GM19455 (cell line): ENCODE measurements at regions not wholly inside any gene's neighbourhood (a gene's known extent, or its start where the extent isn't known, plus 50 kb on each side); places are given as distances from the start of the nearest gene placed in this dataset.
"Not testable (repeated sequence)": the region's sequence is repeated elsewhere in the genome, so short reads cannot be mapped to it uniquely, and the experiment has no call there.

Source experiments
- ATAC-seq: cut with Tn5 transposase; IDR thresholded peaks from one replicate; pipeline ENCODE4 v1.9.1; 2021; ENCODE audit not compliant: unreplicated experiment

DNA sequence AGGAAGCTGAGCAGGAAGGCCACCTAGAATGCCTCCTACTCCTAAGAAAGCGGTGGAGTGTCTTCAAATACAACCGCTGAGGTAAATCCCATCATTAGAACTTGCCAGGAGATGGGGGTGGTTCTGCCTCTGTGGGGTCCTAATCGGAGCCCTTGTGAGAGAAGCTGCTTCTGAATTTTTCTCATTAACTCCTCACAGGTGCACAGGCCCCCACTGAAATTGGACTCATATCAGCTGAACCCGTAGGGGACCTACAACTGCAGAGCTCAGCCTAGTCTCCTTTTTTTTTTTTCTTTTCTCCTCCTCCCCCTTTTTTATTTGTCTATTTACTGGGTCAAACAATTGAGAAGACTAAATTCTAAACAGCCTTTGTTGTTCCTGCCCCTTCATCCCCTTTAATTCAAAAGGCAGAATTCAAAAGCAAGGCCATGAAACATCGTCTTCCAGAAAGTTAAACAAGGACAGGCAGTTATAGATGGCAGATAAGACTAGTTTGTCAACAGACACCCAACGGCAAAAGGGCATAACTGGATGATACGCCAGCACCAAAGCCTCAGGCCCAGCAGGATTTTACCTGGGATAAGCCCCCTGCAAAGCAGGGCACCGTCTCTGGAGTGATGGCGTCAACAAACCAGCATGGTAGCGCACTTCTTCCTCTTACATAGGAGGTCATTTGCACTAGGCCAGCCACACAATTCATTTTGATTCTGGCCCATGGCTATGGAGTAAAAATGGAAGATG, 213.7 kb upstream of the HES1 start:
- ATAC-seq: no peak

DNA sequence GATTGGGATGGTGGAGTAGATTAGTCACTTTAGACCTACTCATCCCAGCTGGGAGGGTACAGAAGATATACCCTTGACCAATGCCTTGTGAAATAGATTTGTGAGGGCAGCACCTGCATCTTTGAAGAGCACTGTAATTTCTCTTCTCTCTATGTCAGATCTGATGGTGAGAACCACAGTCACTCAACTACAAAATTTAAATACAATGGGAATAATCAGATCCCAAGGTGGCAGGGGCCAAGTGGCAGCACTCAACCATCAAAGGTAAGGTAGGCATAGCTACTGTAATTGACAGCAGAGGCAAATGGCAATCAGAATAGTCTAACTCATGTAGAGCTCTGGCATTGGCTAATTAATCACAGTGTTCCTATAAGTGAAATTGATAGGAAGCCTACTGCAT, 212.0 kb upstream of the HES1 start:
- not testable (repeated sequence) for ATAC-seq

DNA sequence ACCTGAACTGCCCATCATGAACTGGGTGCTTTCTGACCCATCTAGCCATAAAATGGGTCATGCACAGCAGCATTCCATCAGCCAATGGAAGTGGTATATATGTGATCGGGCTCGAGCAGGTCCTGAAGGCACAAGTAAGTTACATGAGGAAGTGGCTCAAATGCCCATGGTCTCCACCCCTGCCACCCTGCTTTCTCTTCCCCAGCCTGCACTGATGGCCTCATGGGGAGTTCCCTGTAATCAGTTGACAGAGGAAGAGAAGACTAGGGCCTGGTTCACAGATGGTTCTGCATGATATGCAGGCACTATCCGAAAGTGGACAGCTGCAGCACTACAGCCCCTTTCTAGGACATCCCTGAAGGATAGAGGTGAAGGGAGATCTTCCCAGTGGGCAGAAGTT, 209.9 kb upstream of the HES1 start:
- ATAC-seq: not testable (repeated sequence)

DNA sequence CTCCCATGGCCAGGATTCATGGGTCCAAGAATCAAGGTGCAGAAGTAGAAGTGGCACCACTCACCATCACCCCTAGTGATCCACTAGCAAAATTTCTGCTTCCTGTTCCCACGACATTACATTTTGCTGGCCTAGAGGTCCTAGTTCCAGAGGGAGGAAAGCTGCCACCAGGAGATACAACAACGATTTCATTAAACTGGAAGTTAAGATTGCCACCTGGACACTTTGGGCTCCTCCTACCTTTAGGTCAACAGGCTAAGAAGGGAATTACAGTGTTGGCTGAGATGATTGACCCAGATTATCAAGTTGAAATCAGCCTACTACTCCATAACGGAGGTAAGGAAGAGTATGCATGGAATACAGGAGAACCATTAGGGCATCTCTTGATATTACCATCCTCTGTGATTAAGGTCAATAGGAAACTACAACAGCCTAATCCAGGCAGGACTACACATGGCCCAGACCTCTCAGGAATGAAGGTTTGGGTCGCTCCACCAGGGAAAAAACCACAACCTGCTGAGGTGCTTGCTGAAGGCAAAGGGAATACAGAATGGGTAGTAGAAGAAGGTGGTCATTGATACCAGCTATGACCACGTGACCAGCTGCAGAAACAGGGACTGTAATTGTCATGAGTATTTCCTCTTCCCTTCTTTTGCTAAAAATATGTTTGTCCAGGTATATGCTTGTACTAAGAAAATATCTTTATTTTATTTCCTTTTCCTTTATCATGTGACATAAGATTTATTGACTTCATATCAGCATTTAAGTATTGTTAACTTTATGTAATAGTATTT, 208.3 kb upstream of the HES1 start:
- not testable (repeated sequence) for ATAC-seq

DNA sequence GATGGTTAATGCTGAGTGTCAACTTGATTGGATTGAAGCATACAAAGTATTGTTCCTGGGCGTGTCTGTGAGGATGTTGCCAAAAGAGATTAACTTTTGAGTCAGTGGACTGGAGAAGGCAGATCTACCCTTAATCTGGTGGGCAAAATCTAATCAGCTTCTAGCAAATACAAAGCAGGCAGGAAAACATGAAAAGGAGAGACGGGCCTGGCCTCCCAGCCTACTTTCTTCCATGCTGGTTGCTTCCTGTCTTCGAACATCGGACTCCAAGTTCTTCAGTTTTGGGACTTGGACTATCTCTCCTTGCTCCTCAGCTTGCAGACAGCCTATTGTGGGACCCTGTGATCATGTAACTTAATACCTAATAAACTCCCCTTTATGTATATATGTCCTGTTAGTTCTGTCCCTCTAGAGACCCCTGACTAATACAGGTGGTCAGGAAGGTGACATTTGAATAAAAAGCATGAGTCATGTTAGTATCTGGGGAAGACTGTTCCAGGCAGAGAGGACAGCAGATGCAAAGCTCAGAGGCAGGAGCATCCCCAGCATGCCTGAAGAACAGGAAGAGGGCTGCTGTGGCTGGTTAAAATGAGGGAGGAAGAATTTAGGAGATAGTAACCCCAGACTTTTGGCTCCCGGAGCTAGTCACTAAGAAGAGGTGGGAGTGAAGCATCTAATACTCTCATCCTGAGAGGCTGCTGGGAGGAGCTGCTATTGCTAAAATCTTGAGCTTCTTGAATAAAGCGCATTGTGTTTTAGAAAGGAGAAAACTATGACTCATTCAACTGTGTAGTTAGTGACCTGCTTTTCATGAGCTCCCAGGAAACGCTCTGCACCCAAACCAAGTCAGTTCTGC, 207.4 kb upstream of the HES1 start:
- ATAC-seq: no peak

DNA sequence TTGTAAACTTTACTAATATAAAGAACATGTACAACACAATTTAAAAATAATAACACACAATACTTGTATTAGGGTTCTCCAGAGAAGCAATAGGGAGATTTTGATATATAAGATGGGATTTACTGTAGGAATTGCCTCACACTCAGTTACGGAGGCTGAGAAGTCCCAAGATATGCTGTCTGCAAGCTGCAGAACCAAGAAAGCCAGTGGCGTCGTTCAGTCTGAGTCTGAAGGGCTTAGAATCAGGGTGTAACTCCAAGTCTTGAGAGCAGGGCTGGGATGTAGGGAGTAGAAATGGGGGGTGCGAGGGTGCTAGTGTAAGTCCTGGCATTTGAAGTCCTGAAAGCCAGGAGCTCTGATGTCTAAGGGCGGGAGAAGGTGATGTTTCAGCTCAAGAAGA, 206.6 kb upstream of the HES1 start:
- ATAC-seq: no peak

DNA sequence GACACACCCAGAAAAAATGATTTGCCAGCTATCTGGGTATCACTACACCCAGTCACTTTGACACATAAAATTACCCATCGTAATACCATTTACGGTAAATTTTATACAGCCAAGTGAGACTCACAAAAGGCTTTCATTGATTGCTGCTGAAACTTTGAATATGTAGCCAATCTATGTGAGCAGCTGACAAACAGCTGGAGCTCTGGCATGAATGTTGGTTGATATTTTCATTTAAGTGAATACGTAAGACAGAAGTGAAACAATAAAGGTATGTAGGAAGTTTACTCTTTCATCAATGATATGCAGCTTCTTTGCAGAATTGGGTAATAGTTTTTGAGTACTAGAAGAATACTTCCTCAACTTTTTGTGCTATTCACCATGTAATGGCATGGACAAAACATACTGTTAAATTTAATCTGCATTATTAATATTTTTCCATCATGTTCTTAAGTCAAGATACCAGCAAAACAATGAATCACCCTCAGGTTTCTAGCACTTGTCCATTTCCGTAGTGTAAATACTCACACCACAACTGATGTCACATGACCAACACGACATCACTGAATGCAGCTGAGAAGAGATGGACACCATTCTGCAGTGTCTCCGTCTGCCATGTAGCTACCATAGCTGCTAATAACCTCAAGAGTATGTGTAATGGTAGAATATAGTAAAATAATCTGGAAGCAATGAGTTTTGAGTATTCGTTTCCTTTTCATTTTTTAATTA, 205.9 kb upstream of the HES1 start:
- no peak for ATAC-seq

DNA sequence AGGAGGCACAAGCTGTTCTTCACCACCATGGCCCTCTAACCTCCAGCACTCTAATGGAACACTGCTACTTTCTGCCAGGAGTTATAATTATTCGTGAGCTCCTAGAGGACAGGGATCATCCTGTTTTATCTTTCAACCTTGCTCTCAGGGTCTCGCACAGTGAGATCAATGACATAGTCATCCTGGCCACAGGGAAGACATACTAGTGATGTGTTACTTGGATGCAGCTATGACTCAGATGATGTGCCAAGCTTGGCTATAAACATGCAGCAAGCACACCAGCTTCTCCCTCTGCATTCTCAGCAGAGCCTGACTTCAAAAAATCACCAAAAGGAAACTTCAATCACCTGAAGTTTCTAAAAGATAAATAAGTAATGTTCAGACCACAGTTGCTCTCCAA, 203.8 kb upstream of the HES1 start:
- no peak for ATAC-seq

DNA sequence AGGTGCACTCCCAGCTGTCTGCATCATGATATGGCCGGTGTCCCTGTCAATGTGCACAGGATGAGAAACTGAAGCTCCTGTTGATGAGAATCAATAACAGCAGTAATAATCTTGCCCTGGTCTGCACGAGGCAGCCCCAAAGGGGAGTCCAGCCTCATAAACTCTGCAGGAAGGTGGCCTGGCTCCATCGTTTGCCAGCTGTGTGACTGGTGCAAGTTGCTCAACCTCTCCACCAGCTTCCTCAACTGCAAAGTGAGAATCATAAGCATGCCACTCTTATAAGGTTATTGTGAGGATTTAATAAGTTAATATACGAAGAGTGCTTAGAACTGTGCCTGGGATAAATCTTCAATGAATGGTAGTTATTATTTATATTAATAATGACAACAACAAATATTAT, 203.4 kb upstream of the HES1 start:
- ATAC-seq: no peak

DNA sequence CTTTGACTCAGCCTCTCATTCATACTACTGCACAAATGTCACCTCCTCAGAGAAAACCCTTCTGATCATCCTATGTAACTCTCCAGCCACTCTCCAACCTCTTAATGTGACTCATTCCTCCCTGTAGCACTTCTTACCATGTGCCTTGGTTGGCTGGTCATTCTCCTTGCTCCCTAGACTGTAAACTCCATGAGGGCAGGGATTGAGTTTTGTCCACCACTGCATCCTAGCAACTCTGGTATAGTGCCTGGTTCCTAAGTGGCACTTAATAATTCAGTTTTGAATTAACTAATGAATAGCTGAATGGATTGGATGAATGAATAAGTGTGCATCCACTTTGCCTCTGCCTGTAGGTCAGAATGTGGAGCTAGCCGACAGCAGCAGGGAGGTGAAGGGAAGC, 202.5 kb upstream of the HES1 start:
- no peak for ATAC-seq

DNA sequence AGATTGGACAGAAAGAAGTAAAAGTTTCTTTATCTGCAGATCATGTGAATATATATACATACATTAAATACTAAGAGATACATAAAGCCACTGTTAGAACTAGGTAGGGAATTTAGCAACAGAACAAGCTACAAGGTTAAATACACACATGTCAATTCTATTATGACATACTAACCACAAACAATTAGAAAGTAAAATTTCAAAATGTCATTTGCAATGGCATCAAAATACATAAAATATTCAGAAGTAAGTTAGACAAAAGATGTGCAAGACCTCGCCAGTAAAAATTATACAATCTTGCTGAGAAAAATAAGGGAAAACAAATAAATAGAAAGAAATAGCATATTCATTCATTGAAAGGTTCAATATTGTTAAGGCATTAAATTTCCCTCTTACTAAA, 200.0 kb upstream of the HES1 start:
- no peak for ATAC-seq

DNA sequence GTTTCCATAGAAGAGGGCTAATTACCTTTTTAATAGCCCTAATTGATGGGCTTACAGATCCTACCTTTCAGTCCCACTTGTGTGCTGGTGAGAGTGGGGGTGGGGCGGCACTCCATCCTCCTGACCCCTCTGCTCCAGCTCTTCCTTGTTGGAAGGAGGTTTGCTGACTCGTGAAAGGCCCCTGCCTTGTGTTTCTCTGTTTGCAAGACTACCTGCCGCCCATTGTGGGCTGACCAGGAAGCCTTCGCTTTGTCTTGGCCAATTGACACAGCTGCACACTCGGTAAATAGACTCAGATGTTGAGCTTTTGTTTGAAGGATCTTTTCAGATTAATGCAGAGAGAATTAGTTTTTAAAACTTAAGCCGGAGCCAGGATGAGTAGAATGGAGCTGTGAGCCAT, 197.3 kb upstream of the HES1 start:
- ATAC-seq: no peak

DNA sequence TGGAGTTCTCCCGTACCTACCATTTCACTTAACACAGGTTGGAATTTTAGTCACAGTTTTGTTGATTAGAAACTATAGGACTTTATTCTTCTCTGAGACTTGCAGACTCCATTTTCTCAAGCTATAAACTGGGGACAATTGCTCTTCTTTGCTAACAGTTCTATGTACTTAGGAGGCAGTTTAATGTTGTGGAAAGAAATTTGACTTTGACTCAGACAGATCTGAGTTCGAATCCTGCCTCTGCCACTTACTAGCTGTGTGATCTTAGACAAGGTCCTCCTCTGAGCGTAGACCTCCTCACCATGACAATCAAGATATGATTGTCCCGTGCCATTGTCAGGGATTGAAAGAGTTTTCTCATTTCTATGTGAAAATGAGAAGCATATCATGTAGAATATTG, 196.4 kb upstream of the HES1 start:
- ATAC-seq: no peak

DNA sequence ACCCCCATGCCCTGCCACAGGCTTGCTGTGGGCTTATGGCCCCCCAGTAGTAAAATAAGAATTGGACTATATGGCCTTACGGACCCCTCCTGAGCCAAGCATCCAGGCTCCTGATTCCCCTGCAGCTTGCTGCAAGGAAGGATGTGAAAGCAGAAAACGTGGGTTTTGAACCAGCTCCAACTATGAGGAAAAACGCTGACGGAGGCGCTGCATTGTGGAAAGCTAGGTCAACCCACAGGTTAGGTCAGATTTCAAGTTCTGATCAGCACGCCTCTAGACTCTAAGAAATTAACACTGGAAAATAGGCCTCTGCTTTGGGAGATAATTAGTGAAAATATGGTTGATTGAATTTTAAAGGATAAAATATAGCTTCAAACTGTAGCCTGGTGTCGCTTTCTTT, 195.4 kb upstream of the HES1 start:
- ATAC-seq: no peak

DNA sequence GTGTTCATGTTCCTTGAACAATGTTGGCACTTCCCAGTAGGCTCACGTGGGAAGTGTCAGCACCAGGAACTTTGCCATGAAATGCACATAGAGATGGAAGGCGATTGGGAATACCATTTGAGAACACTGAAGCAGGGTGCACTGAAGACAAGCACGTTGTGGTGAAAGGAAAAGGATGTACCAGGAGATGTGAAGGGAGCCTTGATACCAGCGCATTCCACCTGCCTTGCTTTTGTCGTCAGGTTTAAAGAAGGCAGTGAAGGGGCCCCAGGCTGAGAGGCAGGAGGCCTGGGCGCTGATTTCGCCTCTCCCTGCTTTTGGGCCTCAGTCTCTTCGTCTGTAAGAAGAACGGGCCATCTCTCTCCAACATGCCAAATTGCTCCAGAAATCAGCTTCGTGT, 194.5 kb upstream of the HES1 start:
- ATAC-seq: no peak

DNA sequence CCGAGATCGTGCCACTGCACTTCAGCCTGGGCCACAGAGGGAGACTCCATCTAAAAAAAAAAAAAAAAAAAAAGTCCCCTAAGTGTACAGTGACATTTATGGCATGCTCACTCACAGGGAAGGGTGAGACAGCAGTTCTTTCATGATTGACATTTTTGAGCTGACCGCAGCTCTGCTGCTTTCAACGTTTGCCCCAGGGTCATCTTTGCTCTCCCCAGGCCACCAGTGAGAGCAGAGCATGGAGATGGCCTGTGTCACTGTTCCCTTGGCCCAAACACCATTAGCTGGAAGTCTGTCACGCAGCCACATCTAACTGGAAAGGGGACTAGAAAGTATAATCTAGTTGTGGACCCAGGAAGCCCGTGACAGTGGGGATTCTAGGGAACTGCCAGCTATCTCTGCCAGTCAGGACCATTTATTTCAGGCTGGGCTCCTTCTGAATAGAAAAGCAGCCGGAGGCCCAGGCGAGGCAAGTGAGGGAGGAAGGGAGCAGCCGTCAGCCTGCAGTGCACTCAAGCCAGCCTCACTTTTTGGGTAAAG, 193.4 kb upstream of the HES1 start:
- ATAC-seq: no peak

DNA sequence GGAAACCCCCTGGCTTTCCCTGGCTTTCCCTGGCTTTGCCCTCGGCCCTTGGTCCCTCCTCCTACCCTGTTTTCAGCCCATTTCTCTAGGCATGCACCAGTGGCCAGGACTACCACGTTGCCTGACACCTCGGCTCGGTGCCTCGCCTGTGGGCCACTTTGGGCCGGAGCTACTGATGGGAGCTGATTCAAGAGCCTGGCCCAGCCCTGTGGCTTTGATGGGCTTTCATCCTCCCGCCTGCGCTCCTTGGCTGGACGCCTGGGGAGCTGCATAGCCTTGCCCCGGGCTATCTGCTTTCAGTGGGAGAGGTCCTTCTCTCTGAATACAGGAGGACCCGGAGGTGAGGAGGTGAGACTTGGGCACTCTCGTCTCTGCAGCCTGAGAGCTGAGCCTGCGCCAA, 192.7 kb upstream of the HES1 start:
- ATAC-seq: no peak

DNA sequence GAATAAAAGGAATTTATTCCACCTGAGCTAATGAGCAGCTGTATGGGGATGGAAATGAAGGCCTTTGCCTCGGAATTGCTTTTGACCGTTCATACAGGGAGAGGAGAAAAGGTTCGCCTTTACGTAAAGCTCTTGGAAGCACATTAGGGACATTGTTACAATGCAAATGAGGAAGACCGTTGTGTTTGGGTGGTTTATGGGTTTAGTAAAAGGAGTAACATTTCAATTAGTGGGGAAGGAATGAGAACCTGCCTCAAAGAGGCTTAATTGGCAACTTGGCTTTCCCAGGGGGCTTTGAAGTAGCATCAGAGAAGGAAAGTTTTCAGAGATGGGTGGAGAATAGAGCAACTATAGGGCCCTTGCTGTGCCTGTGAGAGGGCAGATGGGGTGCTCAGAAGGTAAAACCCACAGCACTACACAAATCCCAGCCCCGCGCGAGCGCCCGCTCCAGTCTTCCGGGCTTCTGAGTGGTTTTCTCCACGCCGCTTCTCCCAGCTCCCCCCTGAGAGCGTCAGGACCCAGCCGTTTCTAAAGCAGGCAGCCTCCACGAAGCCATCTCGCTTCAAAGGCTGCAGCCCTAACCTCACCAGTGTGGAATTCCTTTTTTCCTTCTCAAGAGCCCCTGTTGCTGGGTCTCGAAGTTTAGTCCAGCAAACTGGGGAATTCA, 192.0 kb upstream of the HES1 start:
- no peak for ATAC-seq

DNA sequence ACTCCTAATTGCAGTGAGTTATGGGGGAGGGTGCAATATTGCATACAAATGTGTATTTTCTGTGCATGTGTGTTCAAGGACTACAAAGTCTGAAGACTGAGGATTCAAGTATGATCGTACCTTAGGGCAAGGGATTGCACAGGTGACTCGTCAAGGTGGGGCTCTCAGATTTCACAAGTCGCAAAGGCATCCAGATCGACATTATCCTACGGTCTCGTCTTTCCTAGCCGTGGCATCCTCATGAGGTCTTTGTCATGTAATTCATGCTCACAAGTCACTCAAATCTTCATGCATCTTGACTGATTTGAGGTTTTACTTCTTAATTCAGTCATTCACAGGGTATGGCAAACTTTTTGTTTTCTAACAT, 191.4 kb upstream of the HES1 start:
- no peak for ATAC-seq

DNA sequence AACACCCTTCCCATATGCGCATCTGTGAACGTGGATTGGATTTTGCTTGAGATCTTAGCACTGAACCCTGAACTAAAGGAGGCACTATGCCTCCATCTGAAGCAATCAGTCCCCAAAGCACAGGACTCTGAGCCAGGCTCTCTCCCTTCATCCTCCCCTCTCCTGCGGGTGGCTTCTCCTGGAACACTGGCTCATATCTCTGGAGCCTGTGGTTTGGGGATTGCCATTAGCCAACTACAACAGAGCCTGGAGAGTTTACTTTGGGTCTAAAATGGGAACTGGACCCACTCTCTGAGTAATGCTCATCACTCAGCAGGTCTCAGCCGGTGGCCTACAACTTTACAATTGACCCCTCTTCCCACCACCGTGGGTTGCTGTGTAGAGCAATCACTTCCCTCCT, 190.8 kb upstream of the HES1 start:
- no peak for ATAC-seq
